GM12878 (cell line): ENCODE measurements at regions not wholly inside any gene's neighbourhood (a gene's known extent, or its start where the extent isn't known, plus 50 kb on each side); places are given as distances from the start of the nearest gene placed in this dataset.

Source experiments
- ASH2L ChIP-seq: fragments of 300-600, 200-600 bp; sonication (generic); IDR thresholded peaks from 2 replicates; pipeline ENCODE4 v1.6.1; 2017; ENCODE audit warnings: low read depth, mild to moderate bottlenecking, borderline replicate concordance
- CHD4 ChIP-seq: fragments of 200-600 bp; sonication (generic); IDR thresholded peaks from 2 replicates; pipeline ENCODE4 v1.6.1; 2016; ENCODE audit warnings: mild to moderate bottlenecking
- EZH2 ChIP-seq: IDR thresholded peaks from 2 replicates; pipeline ENCODE4 v1.6.1; 2012; ENCODE audit warnings: low read depth, mild to moderate bottlenecking, control low read depth, inconsistent platforms, low read length, borderline replicate concordance; ENCODE audit not compliant: control insufficient read depth
- POLR2A ChIP-seq: IDR thresholded peaks from 2 replicates; pipeline ENCODE4 v1.6.1; 2011; ENCODE audit warnings: low read depth, mild to moderate bottlenecking, low read length
- POLR2AphosphoS5 ChIP-seq: IDR thresholded peaks from 2 replicates; pipeline ENCODE4 v1.6.1; 2011; ENCODE audit warnings: mild to moderate bottlenecking, low read length, inconsistent platforms
- TCF7 ChIP-seq: IDR thresholded peaks from 2 replicates; pipeline ENCODE4 v1.6.1; 2014; ENCODE audit warnings: antibody characterized with exemption, borderline replicate concordance
- TF ChIP-seq, protein P1 (sequence below): IDR thresholded peaks from 2 replicates; pipeline ENCODE4 v1.6.1; 2011; ENCODE audit warnings: low read depth, mild to moderate bottlenecking, low read length, moderate library complexity, borderline replicate concordance; ENCODE audit errors: extremely low read depth

DNA sequence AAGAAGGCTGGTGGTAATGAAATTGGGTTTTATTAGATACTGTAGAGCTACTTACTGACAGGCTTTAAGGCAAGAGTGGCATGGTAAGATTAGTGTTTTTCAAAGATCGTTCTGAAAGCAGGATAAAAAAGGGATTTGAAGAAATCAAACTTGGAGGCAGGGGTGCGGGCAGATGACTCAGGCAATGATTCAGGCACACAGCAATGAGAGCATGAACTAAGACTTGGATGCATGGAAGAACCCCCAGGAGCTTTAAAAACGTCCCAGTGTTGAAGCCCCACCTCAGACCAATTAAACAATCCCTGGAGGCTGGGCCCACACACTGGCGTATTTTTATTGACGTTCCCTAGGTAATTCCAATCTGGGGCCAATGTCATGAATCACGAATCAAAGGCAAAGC is 102.5 kb downstream of the SREK1 start:
- no peak for TF ChIP-seq POLR2A
- no peak for TF ChIP-seq CHD4
- TF ChIP-seq ASH2L: no peak
- TF ChIP-seq EZH2: no peak
- TF ChIP-seq, protein P1, sequence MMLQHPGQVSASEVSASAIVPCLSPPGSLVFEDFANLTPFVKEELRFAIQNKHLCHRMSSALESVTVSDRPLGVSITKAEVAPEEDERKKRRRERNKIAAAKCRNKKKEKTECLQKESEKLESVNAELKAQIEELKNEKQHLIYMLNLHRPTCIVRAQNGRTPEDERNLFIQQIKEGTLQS: no peak
- no peak for TF ChIP-seq POLR2AphosphoS5
- no peak for TF ChIP-seq TCF7
